ENCODE measurements at regions not wholly inside any gene's neighbourhood (a gene's known extent, or its start where the extent isn't known, plus 50 kb on each side); places are given as distances from the start of the nearest gene placed in this dataset.

DNA sequence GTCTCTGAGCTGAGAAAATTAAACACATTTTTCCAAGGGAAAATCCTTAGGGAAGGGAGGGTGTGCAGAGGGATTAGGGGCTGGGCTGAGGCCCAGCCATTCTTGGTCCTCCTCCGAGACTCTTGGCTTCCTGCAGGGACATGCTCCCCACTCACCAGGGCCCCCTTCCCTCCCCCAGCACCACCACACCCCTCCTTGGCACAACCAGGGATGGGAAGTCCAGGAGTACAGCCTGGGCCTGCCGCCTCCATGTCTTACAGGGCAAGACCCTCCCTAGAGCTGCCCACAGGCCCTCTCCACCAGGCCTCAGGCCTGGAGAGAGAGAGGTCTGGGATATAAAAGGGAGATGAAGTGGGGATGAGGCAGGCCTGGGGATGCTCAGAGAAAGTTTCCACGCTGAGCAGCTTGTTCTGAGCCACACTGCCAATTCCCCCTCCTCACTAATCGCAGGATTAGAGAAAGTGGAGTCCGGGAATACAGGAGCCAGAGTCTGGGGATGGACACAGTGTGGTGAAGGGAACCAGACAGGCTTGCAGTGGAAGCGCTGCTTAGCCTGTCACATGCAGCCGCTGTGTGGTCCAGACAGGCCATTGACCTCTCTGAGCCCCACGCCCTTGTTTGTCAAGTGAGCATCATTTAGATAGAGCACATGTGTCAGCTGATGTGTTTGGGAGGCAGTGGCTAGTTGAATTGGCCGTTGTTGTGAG, 105.5 kb downstream of the MRPL14 start:
- Histone ChIP-seq H3K4me2 (ENCODE audit: insufficient read depth, insufficient read length, low read length) (no peak overlapping the region), H3K27ac (ENCODE audit: insufficient read length, low read depth, low read length) (no peak overlapping the region), H3K9me3 (ENCODE audit: control insufficient read depth, low read depth, low read length) (no peaks in the 10 kb centered on the region), H3K4me1 (ENCODE audit: insufficient read depth, low read length) (no peaks in the 10 kb centered on the region), H2AK5ac (ENCODE audit: insufficient read length, low read length) (no peak overlapping the region), H3T11ph (ENCODE audit: low read length) (no peak overlapping the region), H2BK15ac (ENCODE audit: low read depth, low read length) (no peak overlapping the region), H3K18ac (ENCODE audit: insufficient read length, low read depth, low read length) (no peak overlapping the region), H3K27me3 (ENCODE audit: insufficient read depth, low read length) (no peaks in the 10 kb centered on the region), H2BK12ac (ENCODE audit: insufficient read length, low read depth, low read length) (no peak overlapping the region), H4K20me1 (ENCODE audit: control insufficient read depth, insufficient read depth, insufficient read length) (no peaks in the 10 kb centered on the region), H2BK120ac (ENCODE audit: low read depth, low read length, poor library complexity, severe bottlenecking) (no peak overlapping the region), H3K79me1 (ENCODE audit: insufficient read depth, low read depth, low read length, poor library complexity, severe bottlenecking) (no peaks in the 10 kb centered on the region), H2AFZ (ENCODE audit: low read length) (no peak overlapping the region), H4K91ac (ENCODE audit: insufficient read length, low read depth, low read length) (no peak overlapping the region), H3K23ac (ENCODE audit: insufficient read length, low read depth, low read length) (no peak overlapping the region), H2BK5ac (ENCODE audit: insufficient read length, low read length) (no peak overlapping the region), H3K14ac (ENCODE audit: insufficient read depth, low read length) (no peak overlapping the region), H4K5ac (ENCODE audit: insufficient read length, low read depth, low read length) (no peak overlapping the region), H3K4ac (ENCODE audit: low read depth, low read length) (no peak overlapping the region), H3K56ac (ENCODE audit: insufficient read length, low read depth, low read length) (no peak overlapping the region), H3K79me2 (ENCODE audit: insufficient read depth, low read length) (no peaks in the 10 kb centered on the region), H3K9ac (ENCODE audit: extremely low read depth, insufficient read length, low read length) (no peak overlapping the region), H4K8ac (replicated peaks; ENCODE audit: insufficient read length, low read depth, low read length) (no peak overlapping the region), H2BK20ac (ENCODE audit: low read depth, low read length, poor library complexity, severe bottlenecking) (no peak overlapping the region), H3K23me2 (ENCODE audit: insufficient read length, low read depth, low read length, poor library complexity, severe bottlenecking) (no peaks in the 10 kb centered on the region)
- no peak overlapping the region for H3K27ac Mint-ChIP-seq
- 0 out of 7 replicates have a peak, but pooled peaks cover 0 to 1% (median 0%) of the 10 kb centered on the region in 3 experiments for H3K36me3 Mint-ChIP-seq (ENCODE audit: insufficient read depth in 1 of 3, low read depth in 3 of 3)
- H3K4me3 Mint-ChIP-seq: no peak overlapping the region
- H3K4me1 Mint-ChIP-seq: peaks cover 2 to 5% of the 10 kb centered on the region in 2 experiments; a peak in 2 of 4 replicates
- TF ChIP-seq, protein P1, sequence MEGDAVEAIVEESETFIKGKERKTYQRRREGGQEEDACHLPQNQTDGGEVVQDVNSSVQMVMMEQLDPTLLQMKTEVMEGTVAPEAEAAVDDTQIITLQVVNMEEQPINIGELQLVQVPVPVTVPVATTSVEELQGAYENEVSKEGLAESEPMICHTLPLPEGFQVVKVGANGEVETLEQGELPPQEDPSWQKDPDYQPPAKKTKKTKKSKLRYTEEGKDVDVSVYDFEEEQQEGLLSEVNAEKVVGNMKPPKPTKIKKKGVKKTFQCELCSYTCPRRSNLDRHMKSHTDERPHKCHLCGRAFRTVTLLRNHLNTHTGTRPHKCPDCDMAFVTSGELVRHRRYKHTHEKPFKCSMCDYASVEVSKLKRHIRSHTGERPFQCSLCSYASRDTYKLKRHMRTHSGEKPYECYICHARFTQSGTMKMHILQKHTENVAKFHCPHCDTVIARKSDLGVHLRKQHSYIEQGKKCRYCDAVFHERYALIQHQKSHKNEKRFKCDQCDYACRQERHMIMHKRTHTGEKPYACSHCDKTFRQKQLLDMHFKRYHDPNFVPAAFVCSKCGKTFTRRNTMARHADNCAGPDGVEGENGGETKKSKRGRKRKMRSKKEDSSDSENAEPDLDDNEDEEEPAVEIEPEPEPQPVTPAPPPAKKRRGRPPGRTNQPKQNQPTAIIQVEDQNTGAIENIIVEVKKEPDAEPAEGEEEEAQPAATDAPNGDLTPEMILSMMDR (conservative IDR thresholded peaks at IDR 0.05): no peak
- no peaks in the 10 kb centered on the region; the same call in none of the 2 replicates for H3K27me3 Mint-ChIP-seq (ENCODE audit: low read depth)
- peaks cover 4 to 7% of the 10 kb centered on the region in 2 experiments; a peak in 3 of 5 replicates for H3K9me3 Mint-ChIP-seq
- no peak for DNase-seq
- no CpG with 5 or more reads among the region's 9 CpGs for WGBS (ENCODE audit: extremely low coverage, insufficient read length, low lambda C conversion rate)
